NB4 (cell line): ENCODE measurements at regions not wholly inside any gene's neighbourhood (a gene's known extent, or its start where the extent isn't known, plus 50 kb on each side); places are given as distances from the start of the nearest gene placed in this dataset.

Experiments
- DNase-seq: peaks from one replicate; pipeline ENCODE4 v3.0.0; 2010; ENCODE audit warnings: low read depth
- H3K4me3 ChIP-seq: one replicate; pipeline ENCODE4 v1.5.1; 2011; ENCODE audit warnings: mild to moderate bottlenecking, low read depth, low read length, moderate library complexity
- MYC ChIP-seq: IDR thresholded peaks from 2 replicates; pipeline ENCODE4 v1.6.1; 2011; ENCODE audit warnings: low read depth, low read length
- POLR2A ChIP-seq: IDR thresholded peaks from 2 replicates; pipeline ENCODE4 v1.6.1; 2011; ENCODE audit warnings: mild to moderate bottlenecking; ENCODE audit not compliant: insufficient read length; ENCODE audit errors: extremely low read depth
- TF ChIP-seq, protein P1 (sequence below): IDR thresholded peaks from one replicate; pipeline ENCODE4 v1.5.1; 2012; ENCODE audit warnings: low read depth, low read length
- TF ChIP-seq, protein P2 (sequence below): IDR thresholded peaks from 2 replicates; pipeline ENCODE4 v1.6.1; 2011; ENCODE audit warnings: low read depth, low read length

GRCh38 chr11:79796704-79797103 lies 355.9 kb upstream of the TENM4 start:
- H3K4me3 ChIP-seq = no peak overlapping the region
- no peak for TF ChIP-seq MYC
- TF ChIP-seq, protein P1, sequence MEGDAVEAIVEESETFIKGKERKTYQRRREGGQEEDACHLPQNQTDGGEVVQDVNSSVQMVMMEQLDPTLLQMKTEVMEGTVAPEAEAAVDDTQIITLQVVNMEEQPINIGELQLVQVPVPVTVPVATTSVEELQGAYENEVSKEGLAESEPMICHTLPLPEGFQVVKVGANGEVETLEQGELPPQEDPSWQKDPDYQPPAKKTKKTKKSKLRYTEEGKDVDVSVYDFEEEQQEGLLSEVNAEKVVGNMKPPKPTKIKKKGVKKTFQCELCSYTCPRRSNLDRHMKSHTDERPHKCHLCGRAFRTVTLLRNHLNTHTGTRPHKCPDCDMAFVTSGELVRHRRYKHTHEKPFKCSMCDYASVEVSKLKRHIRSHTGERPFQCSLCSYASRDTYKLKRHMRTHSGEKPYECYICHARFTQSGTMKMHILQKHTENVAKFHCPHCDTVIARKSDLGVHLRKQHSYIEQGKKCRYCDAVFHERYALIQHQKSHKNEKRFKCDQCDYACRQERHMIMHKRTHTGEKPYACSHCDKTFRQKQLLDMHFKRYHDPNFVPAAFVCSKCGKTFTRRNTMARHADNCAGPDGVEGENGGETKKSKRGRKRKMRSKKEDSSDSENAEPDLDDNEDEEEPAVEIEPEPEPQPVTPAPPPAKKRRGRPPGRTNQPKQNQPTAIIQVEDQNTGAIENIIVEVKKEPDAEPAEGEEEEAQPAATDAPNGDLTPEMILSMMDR = no peak
- TF ChIP-seq POLR2A = no peak
- TF ChIP-seq, protein P2, sequence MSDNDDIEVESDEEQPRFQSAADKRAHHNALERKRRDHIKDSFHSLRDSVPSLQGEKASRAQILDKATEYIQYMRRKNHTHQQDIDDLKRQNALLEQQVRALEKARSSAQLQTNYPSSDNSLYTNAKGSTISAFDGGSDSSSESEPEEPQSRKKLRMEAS = no peak
- no peak for DNase-seq

DNA sequence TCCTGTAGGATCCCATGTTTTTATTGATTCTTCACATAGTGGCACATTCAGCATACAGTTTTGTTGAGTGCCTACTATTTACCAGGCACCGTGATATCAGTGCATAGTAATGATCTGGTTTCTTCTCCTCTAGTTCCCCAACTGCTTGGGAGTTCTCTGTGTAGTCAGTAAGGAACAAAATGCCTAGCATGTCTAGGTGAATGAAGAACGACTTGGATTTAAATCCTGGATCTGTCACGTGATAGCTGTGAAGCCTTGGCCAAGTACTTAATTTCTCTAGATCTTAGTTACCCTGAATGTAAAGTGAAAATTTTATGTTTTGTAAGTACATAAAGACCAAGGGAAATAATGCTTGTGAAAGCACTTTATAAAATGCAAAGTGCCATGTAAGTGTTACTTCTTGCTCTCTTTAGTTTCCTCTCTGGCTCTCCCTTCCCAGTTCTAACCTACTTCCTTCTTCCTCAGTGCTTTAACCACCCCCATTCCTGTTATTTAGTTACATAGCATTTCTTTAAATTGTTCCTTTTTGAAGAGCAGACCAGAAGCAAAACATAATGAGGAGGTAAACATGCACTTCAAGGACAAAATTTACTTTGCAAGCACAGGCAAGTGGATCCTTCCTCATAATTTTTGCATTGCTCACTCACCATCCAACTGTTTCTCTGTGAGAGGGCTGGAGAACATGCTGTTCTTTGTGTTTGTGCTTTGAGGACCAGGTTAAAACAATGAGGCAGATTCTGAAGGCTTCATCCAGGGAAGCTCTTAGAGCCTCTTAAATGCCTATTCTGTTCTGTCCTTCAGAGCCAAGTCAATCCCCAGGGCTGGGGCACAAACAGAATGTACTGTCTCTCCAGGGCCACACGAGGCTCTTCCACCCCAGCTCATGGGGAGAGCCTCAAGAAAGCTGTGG lies 353.9 kb upstream of the TENM4 start:
- DNase-seq = no peak
- TF ChIP-seq, protein P1 = no peak
- TF ChIP-seq MYC (no peak), POLR2A (no peak)
- TF ChIP-seq, protein P2 = no peak
- H3K4me3 ChIP-seq = no peak overlapping the region

- no peak overlapping the region for H3K4me3 ChIP-seq
- no peak for DNase-seq
- no peak for TF ChIP-seq POLR2A
- TF ChIP-seq MYC = no peak
- TF ChIP-seq, protein P2 = no peak
- TF ChIP-seq, protein P1 = no peak
Measured at GRCh38 chr11:79794057-79794456, 353.2 kb upstream of the TENM4 start.

DNA sequence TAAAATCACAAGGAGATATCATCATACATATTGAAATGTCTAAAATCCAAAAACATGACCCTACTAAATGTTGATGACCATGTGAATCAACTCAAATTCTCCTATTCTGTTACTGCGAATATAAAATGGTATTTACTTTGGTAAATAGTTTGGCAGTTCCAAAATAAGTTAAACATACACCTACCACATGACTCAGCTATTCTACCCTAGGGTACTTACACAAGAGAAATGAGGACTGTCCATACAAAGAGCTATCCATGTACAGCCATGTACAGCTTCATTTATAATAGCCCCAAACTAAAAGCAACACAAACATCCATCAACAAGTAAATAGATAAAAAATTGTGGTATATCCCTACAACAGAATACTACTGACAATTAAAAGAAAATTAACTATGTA lies 346.1 kb upstream of the TENM4 start:
- DNase-seq = no peak
- H3K4me3 ChIP-seq = no peak overlapping the region
- TF ChIP-seq, protein P1 = no peak
- no peak for TF ChIP-seq MYC
- TF ChIP-seq POLR2A = no peak
- TF ChIP-seq, protein P2 = no peak

- no peak overlapping the region for H3K4me3 ChIP-seq
- TF ChIP-seq, protein P2 = no peak
- TF ChIP-seq, protein P1 = no peak
- no peak for TF ChIP-seq POLR2A
- TF ChIP-seq MYC = no peak
- no peak for DNase-seq
Measured at GRCh38 chr11:79783833-79784232, 343.0 kb upstream of the TENM4 start.
